ENCODE measurements at regions not wholly inside any gene's neighbourhood (a gene's known extent, or its start where the extent isn't known, plus 50 kb on each side); places are given as distances from the start of the nearest gene placed in this dataset.
"Not testable (repeated sequence)": the region's sequence is repeated elsewhere in the genome, so short reads cannot be mapped to it uniquely, and the experiment has no call there.

GRCh38 chr7:149951579-149951978, 77.8 kb downstream of the ATP6V0E2 start:
- not testable (repeated sequence) for TF ChIP-seq CTCF (IDR thresholded peaks at IDR 0.05); POLR2AphosphoS5 (IDR thresholded peaks at IDR 0.05); POLR2A (IDR thresholded peaks at IDR 0.05; ENCODE audit: low read depth); EP300 (IDR thresholded peaks at IDR 0.05)

Measured in esophagus muscularis mucosa (tissue), 4 donors.